H9 (cell line): ENCODE measurements at regions not wholly inside any gene's neighbourhood (a gene's known extent, or its start where the extent isn't known, plus 50 kb on each side); places are given as distances from the start of the nearest gene placed in this dataset.

ENCODE experiments used
- DNase-seq: peaks from one replicate; pipeline ENCODE4 v3.0.0-alpha.2; 2017
- H2AFZ ChIP-seq: one replicate; pipeline ENCODE4 v1.6.1; 2013; ENCODE audit warnings: mild to moderate bottlenecking, low read length, control low read depth, moderate library complexity
- H2AK5ac ChIP-seq: 2 replicates; pipeline ENCODE4 v1.6.1; 2013; ENCODE audit warnings: low read length, control low read depth, mixed read lengths; ENCODE audit not compliant: insufficient read length
- H2BK120ac ChIP-seq: one replicate; pipeline ENCODE4 v1.6.1; 2013; ENCODE audit warnings: low read depth, mild to moderate bottlenecking, low read length, control low read depth, inconsistent platforms; ENCODE audit not compliant: poor library complexity, severe bottlenecking
- H2BK12ac ChIP-seq: 2 replicates; pipeline ENCODE4 v1.6.1; 2013; ENCODE audit warnings: low read length, control low read depth, mixed read lengths, low read depth; ENCODE audit not compliant: insufficient read length
- H2BK15ac ChIP-seq: 2 replicates; pipeline ENCODE4 v1.6.1; 2013; ENCODE audit warnings: low read depth, low read length, control low read depth
- H2BK20ac ChIP-seq: one replicate; pipeline ENCODE4 v1.6.1; 2013; ENCODE audit warnings: low read depth, mild to moderate bottlenecking, low read length, control low read depth, inconsistent platforms; ENCODE audit not compliant: poor library complexity, severe bottlenecking
- H2BK5ac ChIP-seq: 2 replicates; pipeline ENCODE4 v1.6.1; 2013; ENCODE audit warnings: low read length, control low read depth, mixed read lengths; ENCODE audit not compliant: insufficient read length
- H3K14ac ChIP-seq: 2 replicates; pipeline ENCODE4 v1.6.1; 2013; ENCODE audit warnings: low read length, control low read depth; ENCODE audit not compliant: insufficient read depth
- H3K18ac ChIP-seq: 2 replicates; pipeline ENCODE4 v1.6.1; 2013; ENCODE audit warnings: low read depth, mild to moderate bottlenecking, mixed read lengths, low read length, control low read depth; ENCODE audit not compliant: insufficient read length
- H3K23ac ChIP-seq: 2 replicates; pipeline ENCODE4 v1.6.1; 2013; ENCODE audit warnings: low read length, control low read depth, mixed read lengths, low read depth; ENCODE audit not compliant: insufficient read length
- H3K23me2 ChIP-seq: 2 replicates; pipeline ENCODE4 v1.6.1; 2013; ENCODE audit warnings: low read depth, mild to moderate bottlenecking, mixed read lengths, low read length, control low read depth; ENCODE audit not compliant: insufficient read length, poor library complexity, severe bottlenecking
- H3K27ac ChIP-seq: 2 replicates; pipeline ENCODE4 v1.5.1; 2013; ENCODE audit warnings: low read length, control low read depth, mixed read lengths, low read depth; ENCODE audit not compliant: insufficient read length
- H3K27me3 ChIP-seq: 2 replicates; pipeline ENCODE4 v1.6.1; 2013; ENCODE audit warnings: low read length, control low read depth, inconsistent platforms; ENCODE audit not compliant: insufficient read depth
- H3K4ac ChIP-seq: 2 replicates; pipeline ENCODE4 v1.6.1; 2013; ENCODE audit warnings: low read depth, mild to moderate bottlenecking, control low read depth, inconsistent platforms, low read length, moderate library complexity
- H3K4me1 ChIP-seq: 2 replicates; pipeline ENCODE4 v1.6.1; 2013; ENCODE audit warnings: low read length, control low read depth, inconsistent platforms; ENCODE audit not compliant: insufficient read depth
- H3K4me2 ChIP-seq: 2 replicates; pipeline ENCODE4 v1.6.1; 2013; ENCODE audit warnings: low read length, control low read depth, mixed read lengths; ENCODE audit not compliant: insufficient read length, insufficient read depth
- H3K56ac ChIP-seq: 2 replicates; pipeline ENCODE4 v1.6.1; 2013; ENCODE audit warnings: low read depth, mild to moderate bottlenecking, mixed read lengths, low read length, control low read depth; ENCODE audit not compliant: insufficient read length
- H3K79me1 ChIP-seq: 2 replicates; pipeline ENCODE4 v1.6.1; 2013; ENCODE audit warnings: low read depth, mild to moderate bottlenecking, moderate library complexity, low read length, control low read depth, inconsistent platforms; ENCODE audit not compliant: insufficient read depth, poor library complexity, severe bottlenecking
- H3K79me2 ChIP-seq: 2 replicates; pipeline ENCODE4 v1.6.1; 2013; ENCODE audit warnings: low read length, control low read depth, inconsistent platforms; ENCODE audit not compliant: insufficient read depth
- H3K9ac ChIP-seq: 2 replicates; pipeline ENCODE4 v1.6.1; 2013; ENCODE audit warnings: low read length, control low read depth, mixed read lengths; ENCODE audit not compliant: insufficient read length; ENCODE audit errors: extremely low read depth
- H3K9me3 ChIP-seq: one replicate; pipeline ENCODE4 v1.6.1; 2013; ENCODE audit warnings: low read depth, low read length, inconsistent platforms; ENCODE audit not compliant: control insufficient read depth
- H3T11ph ChIP-seq: one replicate; pipeline ENCODE4 v1.6.1; 2013; ENCODE audit warnings: mild to moderate bottlenecking, low read length, control low read depth, inconsistent platforms
- H4K20me1 ChIP-seq: one replicate; pipeline ENCODE4 v1.6.1; 2013; ENCODE audit not compliant: control insufficient read depth, insufficient read length, insufficient read depth
- H4K5ac ChIP-seq: 2 replicates; pipeline ENCODE4 v1.6.1; 2013; ENCODE audit warnings: low read depth, mild to moderate bottlenecking, mixed read lengths, low read length, control low read depth; ENCODE audit not compliant: insufficient read length
- H4K8ac ChIP-seq: replicated peaks from 2 replicates; pipeline ENCODE4 v1.6.1; 2013; ENCODE audit warnings: low read length, control low read depth, mixed read lengths, low read depth; ENCODE audit not compliant: insufficient read length
- H4K91ac ChIP-seq: 2 replicates; pipeline ENCODE4 v1.6.1; 2013; ENCODE audit warnings: low read depth, mild to moderate bottlenecking, moderate library complexity, mixed read lengths, low read length, control low read depth; ENCODE audit not compliant: insufficient read length
- H3K27ac Mint-ChIP-seq, 3 experiments: 2 replicates in 2 of 3; 3 replicates in 1 of 3; pipeline ENCODE4 v1.8.0; 2020 to 2021; ENCODE audit warnings: mixed read lengths in 3 of 3, mild to moderate bottlenecking in 1 of 3, moderate library complexity in 1 of 3
- H3K27me3 Mint-ChIP-seq: 2 replicates; pipeline ENCODE4 v1.8.0; 2021; ENCODE audit warnings: low read depth, mild to moderate bottlenecking, moderate library complexity, mixed read lengths
- H3K36me3 Mint-ChIP-seq, 3 experiments: 2 replicates in 2 of 3; 3 replicates in 1 of 3; pipeline ENCODE4 v1.8.0; 2020 to 2021; ENCODE audit warnings: low read depth in 3 of 3, mixed read lengths in 3 of 3; ENCODE audit not compliant: insufficient read depth in 1 of 3
- H3K4me1 Mint-ChIP-seq, 2 experiments: 2 replicates each; pipeline ENCODE4 v1.8.0; 2020; ENCODE audit warnings: mixed read lengths in 2 of 2
- H3K4me3 Mint-ChIP-seq, 2 experiments: 2 replicates in 1 of 2; 3 replicates in 1 of 2; pipeline ENCODE4 v1.8.0; 2020 to 2021; ENCODE audit warnings: mild to moderate bottlenecking in 2 of 2, mixed read lengths in 2 of 2, moderate library complexity in 1 of 2
- H3K9me3 Mint-ChIP-seq, 2 experiments: 2 replicates in 1 of 2; 3 replicates in 1 of 2; pipeline ENCODE4 v1.8.0; 2020; ENCODE audit warnings: mild to moderate bottlenecking in 2 of 2, mixed read lengths in 2 of 2, moderate library complexity in 1 of 2
- WGBS: extraction: QIAGEN DNeasy Blood & Tissue Kit; methylation state at CpG from one replicate; pipeline ENCODE4 v1.1.7; 2013; ENCODE audit warnings: missing lambda C conversion rate, low lambda C conversion rate, mixed read lengths; ENCODE audit not compliant: insufficient read length; ENCODE audit errors: extremely low coverage; 5-methylcytosine and 5-hydroxymethylcytosine counted together
- TF ChIP-seq, protein P1 (sequence below): fragments of 200-600 bp; sonication (generic); conservative IDR thresholded peaks from 3 replicates; pipeline ENCODE4 v1.8.0; 2021; ENCODE audit warnings: antibody characterized with exemption, mild to moderate bottlenecking

DNA sequence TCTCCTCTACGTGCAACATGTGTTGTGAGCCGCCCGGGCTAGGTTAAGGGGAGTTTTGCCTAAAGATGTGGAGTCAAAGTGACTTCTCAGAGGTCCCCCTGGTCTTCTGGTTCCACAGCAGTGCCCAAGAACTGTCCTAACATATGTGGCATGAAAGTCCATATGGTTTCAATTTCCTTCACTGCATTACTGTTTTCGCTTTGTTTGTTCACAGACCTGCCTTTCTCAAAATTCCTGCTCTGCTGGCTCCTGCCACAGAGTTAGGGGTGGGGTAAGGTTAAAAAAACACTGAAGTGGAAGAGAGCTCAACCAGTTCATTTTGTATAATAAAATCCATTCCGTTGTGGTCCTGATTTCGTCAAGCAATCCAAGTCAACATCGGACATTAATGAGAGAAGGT lies 289.4 kb downstream of the DMAC1 start:
- no CpG with 5 or more reads among the region's 7 CpGs for WGBS
- Mint-ChIP-seq H3K27me3 (no peaks in the 10 kb centered on the region), H3K4me3 (no peak overlapping the region), H3K36me3 (no peaks in the 10 kb centered on the region), H3K27ac (no peak overlapping the region), H3K4me1 (no peaks in the 10 kb centered on the region), H3K9me3 (no peaks in the 10 kb centered on the region)
- H2BK5ac ChIP-seq = no peak overlapping the region
- H3T11ph ChIP-seq = no peak overlapping the region
- H3K14ac ChIP-seq = no peak overlapping the region
- H3K9me3 ChIP-seq = no peaks in the 10 kb centered on the region
- no peaks in the 10 kb centered on the region for H3K79me2 ChIP-seq
- no peak overlapping the region for H4K5ac ChIP-seq
- no peaks in the 10 kb centered on the region for H3K27me3 ChIP-seq
- no peak overlapping the region for H2BK12ac ChIP-seq
- no peak overlapping the region for H3K23ac ChIP-seq
- DNase-seq = no peak
- no peak overlapping the region for H2BK20ac ChIP-seq
- no peak overlapping the region for H2BK15ac ChIP-seq
- TF ChIP-seq, protein P1, sequence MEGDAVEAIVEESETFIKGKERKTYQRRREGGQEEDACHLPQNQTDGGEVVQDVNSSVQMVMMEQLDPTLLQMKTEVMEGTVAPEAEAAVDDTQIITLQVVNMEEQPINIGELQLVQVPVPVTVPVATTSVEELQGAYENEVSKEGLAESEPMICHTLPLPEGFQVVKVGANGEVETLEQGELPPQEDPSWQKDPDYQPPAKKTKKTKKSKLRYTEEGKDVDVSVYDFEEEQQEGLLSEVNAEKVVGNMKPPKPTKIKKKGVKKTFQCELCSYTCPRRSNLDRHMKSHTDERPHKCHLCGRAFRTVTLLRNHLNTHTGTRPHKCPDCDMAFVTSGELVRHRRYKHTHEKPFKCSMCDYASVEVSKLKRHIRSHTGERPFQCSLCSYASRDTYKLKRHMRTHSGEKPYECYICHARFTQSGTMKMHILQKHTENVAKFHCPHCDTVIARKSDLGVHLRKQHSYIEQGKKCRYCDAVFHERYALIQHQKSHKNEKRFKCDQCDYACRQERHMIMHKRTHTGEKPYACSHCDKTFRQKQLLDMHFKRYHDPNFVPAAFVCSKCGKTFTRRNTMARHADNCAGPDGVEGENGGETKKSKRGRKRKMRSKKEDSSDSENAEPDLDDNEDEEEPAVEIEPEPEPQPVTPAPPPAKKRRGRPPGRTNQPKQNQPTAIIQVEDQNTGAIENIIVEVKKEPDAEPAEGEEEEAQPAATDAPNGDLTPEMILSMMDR = no peak
- H3K9ac ChIP-seq = no peak overlapping the region
- H3K27ac ChIP-seq = no peak overlapping the region
- H4K8ac ChIP-seq = no peak overlapping the region
- no peaks in the 10 kb centered on the region for H3K23me2 ChIP-seq
- no peak overlapping the region for H3K18ac ChIP-seq
- no peak overlapping the region for H2BK120ac ChIP-seq
- H3K79me1 ChIP-seq = no peaks in the 10 kb centered on the region
- no peak overlapping the region for H3K56ac ChIP-seq
- H3K4me1 ChIP-seq = no peaks in the 10 kb centered on the region
- no peak overlapping the region for H3K4ac ChIP-seq
- no peak overlapping the region for H2AK5ac ChIP-seq
- no peak overlapping the region for H2AFZ ChIP-seq
- H3K4me2 ChIP-seq = no peak overlapping the region
- no peak overlapping the region for H4K91ac ChIP-seq
- no peaks in the 10 kb centered on the region for H4K20me1 ChIP-seq
